T-helper 1 cell (primary cell): ENCODE measurements at regions not wholly inside any gene's neighbourhood (a gene's known extent, or its start where the extent isn't known, plus 50 kb on each side); places are given as distances from the start of the nearest gene placed in this dataset.
"Not testable (repeated sequence)": the region's sequence is repeated elsewhere in the genome, so short reads cannot be mapped to it uniquely, and the experiment has no call there.

Experiments
- DNase-seq, 5 donors: peaks; one replicate each; pipeline ENCODE4 v3.0.0-alpha.2; 2012 to 2020

GRCh38 chr3:180421721-180422120 lies 180.2 kb upstream of the TTC14 start:
- DNase-seq = no peak

GRCh38 chr3:180424305-180424704 lies 177.7 kb upstream of the TTC14 start:
- not testable (repeated sequence) for DNase-seq

DNA sequence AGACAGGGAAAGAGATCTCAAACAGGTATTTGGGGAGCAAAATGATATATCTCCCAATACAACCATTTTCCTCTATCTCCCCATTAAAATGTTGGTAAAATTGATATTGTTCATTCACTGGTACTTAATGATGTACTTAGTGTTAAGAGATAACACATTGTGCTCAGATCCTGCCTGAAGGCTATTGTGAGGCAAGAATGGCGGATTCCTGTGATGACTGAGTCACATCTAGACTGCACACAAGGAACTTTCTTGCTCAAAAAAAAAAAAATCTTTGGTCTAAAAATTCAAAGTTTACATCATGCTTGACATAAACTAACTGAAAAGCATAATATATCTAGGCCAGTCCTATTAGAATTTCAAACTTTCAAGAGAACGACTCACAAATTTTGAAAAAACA lies 171.1 kb upstream of the TTC14 start:
- no peak for DNase-seq

DNA sequence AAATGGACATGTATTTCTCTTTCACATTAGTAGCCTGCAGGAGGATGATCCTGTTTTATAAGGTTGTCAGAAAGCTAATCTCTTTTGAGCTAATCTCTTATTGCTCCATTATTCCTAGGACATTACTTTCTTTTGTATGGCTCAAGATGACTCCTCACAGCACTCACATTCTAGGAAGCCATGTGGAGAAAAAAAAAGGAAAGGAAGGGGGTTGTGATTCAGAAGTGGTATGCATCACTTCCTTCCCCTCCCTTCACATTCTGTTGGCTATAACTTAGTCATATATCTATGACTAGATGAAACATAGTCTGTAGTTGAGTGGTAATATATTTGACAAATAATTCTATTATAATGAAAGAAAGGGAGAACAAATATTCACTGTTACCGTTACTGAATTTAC lies 168.8 kb upstream of the TTC14 start:
- no peak for DNase-seq

DNA sequence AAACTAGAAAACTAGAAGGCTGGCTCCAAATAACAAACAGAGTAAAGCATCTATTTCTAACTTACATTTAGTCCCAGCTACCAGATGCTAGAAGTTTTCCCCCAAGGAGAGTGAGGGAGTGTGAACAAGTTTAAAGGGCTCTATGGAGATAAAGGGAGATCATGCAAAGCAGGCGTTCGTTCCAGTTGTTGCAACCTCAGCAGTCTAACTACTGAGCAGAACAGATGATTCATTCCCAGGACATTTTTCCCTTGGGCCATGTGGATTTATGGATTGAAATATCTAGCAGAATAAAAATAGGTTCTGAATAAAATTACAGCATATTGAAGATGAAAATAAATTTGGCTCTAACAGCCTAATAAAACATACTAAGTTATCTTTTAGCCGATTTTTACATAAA lies 154.8 kb upstream of the TTC14 start:
- no peak for DNase-seq

- DNase-seq = not testable (repeated sequence)
These were observed 153.6 kb upstream of the TTC14 start for GRCh38 chr3:180448407-180448806.

- DNase-seq = no peak
These were observed 144.7 kb upstream of the TTC14 start for GRCh38 chr3:180457225-180457624.

DNA sequence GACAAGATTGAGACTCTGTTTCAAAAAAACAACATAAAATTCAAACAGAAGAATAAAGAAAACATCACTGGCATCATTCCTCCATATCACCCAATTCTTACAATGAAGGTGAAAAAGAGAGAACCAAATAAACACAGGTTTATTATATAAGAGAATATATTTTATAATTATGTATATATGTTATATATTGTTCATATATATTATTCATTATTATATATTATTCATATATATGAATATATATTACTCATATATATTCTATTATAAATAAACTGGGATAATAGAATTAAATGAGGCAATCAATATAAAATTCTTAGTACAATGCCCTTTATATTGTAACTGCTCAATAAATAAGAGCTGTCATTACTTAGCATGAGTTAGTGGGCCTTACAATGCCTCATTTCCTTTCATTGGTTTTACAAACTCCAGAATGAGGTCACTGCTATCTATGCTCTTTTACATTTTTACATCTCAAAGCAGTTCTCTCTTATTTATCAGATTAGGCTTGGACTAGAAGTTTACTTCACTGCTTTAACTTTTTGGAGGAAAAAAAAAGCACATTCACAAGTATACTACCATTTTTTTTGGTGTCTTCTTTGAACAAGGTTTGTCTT lies 135.5 kb upstream of the TTC14 start:
- DNase-seq = no peak

DNA sequence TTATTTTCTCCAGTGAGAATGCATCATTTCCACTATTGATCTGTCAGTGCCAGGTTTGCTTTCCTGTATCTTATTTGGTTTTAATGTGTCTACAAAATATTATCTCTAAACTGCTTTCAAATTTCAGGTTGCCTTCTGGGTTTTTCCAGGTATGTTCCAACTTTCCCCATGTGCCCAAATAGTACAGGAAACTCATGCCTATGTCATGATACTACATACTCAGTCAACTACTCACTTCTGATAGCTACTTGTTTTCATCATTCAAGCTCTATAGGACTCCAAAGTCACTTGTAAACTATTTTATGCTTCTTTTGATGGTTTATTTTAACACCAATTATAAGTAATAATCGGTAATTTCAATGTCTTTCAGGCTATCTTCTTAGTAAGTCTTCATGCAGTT lies 134.8 kb upstream of the TTC14 start:
- DNase-seq = no peak

GRCh38 chr3:180469149-180469548 lies 132.8 kb upstream of the TTC14 start:
- no peak for DNase-seq

DNA sequence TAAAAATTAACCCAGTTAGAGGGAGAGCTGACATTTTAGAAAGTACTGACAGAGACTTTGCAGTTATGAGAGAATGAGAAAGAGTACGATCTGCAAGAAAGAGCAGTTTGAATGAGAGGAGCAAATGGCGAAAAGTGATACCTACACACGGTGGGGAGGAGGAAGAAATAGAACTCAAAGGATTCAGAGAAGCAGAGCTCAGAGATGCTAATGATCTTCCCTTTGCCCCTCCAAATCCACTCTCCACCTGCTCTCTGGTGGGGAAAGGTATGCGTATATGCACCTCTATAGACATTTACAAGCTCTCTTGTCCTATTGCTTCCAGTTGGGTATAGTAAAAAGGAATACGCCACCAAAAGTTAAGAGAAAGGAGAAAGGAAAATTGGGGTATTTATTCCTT lies 123.3 kb upstream of the TTC14 start:
- DNase-seq = no peak

- no peak for DNase-seq
These were observed 109.9 kb upstream of the TTC14 start for GRCh38 chr3:180492047-180492446.

DNA sequence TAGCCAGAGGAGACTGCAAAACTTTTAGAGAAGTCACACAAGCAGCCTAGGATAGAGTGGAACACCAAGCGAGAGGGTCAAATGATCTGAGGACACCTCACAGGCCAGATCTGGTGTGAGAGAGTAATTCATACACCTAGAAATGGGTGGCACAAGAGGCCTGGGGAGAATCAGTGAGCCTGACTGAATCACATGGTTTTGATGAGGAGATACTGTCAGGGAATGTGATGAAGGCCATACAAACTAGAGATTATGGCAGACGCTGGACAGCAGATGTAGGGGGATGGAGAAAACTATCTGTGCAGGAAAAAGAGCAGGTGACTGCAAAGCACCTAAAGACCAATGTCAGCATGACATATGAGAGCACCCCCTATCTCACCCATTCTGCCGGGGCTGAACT lies 105.0 kb upstream of the TTC14 start:
- DNase-seq = no peak

DNA sequence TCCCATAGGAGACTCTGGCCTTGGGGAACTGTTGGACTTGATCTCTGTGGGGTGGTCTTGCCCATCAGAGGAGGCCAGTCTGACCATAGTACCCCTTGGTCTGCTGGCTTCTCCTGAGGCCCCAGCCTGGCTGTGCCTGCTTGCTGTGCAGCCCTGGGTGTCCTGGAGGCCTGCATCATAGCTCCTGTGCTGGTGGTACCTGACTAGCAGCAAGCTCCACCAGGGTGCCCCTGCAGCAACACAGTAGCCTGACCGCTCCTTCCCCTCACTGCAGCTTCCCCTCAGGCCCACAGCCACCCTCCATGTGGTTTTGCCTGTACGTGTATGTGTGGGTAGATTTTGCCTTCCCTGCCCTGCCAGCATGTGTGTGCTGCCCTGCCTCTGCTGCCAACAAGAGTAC lies 85.6 kb upstream of the TTC14 start:
- DNase-seq = no peak

DNA sequence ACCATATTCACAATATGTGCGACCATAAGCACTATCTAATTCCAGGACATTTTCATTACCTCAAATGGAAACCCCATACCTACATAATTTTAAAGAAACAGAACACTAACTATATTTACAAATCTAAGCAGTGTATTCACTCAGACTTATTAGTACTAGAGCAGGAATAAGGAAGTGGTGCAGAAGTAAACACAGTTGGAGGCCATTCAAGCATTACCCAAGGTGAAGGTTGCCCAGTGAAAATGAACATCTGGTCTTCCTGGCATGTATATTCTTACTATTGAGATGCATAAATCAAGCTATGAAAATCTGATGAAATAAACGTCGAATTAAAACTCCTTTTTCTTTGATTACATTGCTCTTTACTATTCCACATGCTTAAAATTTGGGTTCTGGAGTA lies 78.9 kb upstream of the TTC14 start:
- no peak for DNase-seq

DNA sequence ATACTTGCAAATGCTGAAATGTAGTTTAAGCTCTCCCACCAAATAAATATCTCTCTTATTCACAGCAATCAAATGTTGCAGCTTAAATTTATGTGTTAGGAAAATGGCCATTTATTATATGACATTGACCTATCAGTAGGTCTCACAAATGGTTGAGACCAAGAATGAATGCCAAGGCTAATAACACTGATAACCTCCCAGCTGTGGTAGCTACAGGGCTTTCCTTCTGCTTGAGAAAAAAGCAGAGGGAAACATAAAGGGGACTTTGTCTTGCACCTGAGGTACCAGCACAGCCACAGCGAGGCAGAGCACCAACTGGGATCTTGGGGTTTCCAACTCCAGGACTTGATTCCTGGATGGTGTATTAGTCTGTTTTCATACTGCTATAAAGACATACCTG lies 73.1 kb upstream of the TTC14 start:
- no peak for DNase-seq

DNA sequence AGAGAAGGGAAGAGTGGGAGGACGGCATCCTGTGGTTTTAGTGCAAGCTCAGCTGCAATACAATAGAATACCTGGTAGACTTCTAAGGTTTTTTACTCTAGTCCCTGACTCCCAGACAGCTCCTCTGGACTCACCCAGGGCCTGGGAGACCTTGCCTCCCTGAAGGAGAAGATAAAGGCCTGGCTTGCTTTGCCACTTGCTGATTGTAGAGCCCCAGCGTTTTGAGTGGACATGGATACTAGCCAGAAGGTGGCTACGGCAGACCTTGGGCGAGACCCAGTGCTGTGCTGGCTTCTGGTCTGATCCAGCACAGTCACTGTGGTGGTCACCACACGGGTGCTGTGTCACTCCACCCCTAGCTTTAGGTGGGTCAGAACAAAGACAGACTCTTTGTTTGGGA lies 72.2 kb upstream of the TTC14 start:
- no peak for DNase-seq

- DNase-seq = no peak
These were observed 71.7 kb upstream of the TTC14 start for GRCh38 chr3:180530276-180530675.

DNA sequence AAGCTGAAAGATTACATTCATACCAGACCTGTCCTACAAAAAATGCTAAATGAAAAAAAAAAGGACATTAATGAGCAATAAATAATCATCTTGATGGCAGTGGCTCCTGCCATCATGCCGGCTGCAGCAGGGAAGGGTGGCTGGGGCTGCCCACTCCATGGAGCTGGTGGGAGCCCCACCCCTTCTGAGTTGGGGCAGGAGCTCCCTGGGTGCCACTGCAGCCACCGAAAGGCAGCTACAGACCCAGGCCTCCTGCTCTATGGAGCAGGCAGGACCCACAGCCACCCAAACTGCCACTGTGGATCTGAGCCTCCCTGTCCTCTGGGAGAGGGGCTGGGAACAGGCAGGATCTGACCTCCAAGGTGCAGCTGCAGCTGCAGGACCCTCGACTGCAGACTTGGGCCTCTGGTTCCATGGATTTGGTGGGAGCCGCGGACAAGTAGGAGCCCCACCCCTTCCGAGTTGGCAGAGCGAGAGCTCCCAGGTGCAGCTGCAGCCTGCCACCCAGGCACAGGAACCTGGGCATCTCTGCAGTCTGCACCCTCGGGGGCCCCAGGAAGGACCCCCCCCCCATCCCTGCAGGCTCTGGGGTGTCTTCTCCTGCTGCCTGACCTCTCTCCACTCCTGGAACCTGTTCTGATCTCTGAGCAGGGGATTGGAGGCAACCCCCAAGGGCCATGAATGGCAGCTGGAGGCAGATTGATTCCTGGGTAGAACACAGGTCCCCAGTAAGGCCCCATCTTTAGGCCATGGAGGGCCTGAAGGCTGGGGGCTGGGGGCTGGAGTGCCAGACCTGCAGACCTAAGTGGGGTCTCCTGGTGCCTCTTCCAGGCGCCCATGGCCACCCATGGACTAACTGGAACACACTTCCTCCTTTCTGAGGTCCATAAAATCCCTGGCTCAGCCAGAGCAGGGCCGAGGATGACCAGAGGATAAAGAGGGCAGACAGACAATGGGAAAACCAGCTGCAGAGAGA lies 70.4 kb upstream of the TTC14 start:
- no peak for DNase-seq

DNA sequence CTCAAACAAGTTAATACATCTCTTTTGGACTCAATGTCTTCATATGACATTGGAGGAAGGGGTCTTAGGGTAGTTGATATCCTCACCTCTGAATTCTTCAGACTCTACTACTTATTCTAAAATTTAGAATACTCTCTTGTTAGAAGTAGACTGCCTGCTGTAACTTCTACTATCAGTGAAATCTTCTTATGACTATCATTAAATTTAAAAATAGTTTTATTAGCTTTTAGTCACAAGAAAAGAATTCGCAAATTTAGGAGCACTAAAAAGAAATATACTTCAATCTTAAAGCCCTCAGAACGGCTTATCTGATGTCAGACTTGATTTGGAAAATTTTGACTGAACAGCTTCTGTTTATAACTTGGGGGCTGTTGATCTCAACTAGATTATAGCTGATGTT lies 67.1 kb upstream of the TTC14 start:
- no peak for DNase-seq

GRCh38 chr3:180538493-180538892 lies 63.5 kb upstream of the TTC14 start:
- no peak for DNase-seq

DNA sequence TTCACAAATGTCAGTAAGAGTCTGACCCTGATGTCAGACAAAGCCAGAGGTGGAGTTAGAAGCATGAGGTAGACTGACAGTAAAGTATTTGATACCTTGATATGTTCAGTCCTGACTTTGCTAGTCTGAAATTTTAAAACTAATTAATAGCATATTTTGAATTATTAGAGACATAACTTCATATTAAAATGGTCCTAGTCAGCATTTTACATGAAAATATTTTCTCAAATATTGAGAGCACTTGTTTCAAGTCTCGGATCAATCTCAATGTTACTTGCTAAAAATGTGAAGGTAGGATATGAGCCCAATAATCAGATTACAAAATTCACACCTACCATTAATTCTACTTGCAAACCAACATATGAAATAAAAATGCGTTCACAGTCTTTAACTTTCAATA lies 58.1 kb upstream of the TTC14 start:
- DNase-seq = no peak

GRCh38 chr3:180546863-180547262 lies 55.1 kb upstream of the TTC14 start:
- DNase-seq = no peak

DNA sequence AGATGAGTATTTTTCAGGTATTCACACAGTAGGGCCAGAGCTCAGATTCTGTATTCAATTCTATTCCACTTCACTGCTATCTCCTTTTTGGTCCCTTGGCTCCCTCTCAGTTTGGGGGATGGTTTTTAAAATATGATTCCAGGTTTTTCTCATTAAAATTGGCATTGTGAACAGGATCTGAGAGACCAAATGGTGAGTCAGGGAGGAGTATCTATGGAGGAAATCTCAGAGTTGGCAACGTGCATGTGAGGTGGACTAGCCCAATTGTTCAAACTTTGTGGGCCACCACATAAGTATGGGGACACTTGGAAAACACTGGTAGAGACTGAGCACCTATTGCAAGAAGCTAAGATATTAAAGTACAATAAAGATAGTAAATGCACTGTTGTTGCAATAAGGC lies 53.9 kb upstream of the TTC14 start:
- DNase-seq = no peak
